Gastroesophageal sphincter (tissue), 3 donors: ENCODE measurements at regions not wholly inside any gene's neighbourhood (a gene's known extent, or its start where the extent isn't known, plus 50 kb on each side); places are given as distances from the start of the nearest gene placed in this dataset.

ENCODE experiments used
- CTCF ChIP-seq, 4 experiments: fragments of 200-600 bp in 2 of 4; fragments of 450-650 bp in 2 of 4; sonication (generic) in 1 of 4; IDR thresholded peaks; one replicate each; pipeline ENCODE4 v1.5.1; 2017 to 2019; ENCODE audit warnings: antibody characterized with exemption in 4 of 4, mild to moderate bottlenecking in 2 of 4, moderate library complexity in 2 of 4
- POLR2A ChIP-seq, 2 donors: fragments of 450-650 bp; IDR thresholded peaks; one replicate each; pipeline ENCODE4 v1.6.1; 2017; ENCODE audit warnings: antibody characterized with exemption in 2 of 2, mild to moderate bottlenecking in 2 of 2, moderate library complexity in 1 of 2
- POLR2AphosphoS5 ChIP-seq: sonication (generic); formaldehyde crosslinking; IDR thresholded peaks from one replicate; pipeline ENCODE4 v1.6.1; 2017; ENCODE audit warnings: antibody characterized with exemption

- TF ChIP-seq CTCF (IDR thresholded peaks at IDR 0.05) (no peak), POLR2AphosphoS5 (no peak), POLR2A (IDR thresholded peaks at IDR 0.05) (no peak)
Observed at GRCh38 chr12:19775241-19775640, 335.9 kb downstream of the AEBP2 start.
